ENCODE measurements at regions not wholly inside any gene's neighbourhood (a gene's known extent, or its start where the extent isn't known, plus 50 kb on each side); places are given as distances from the start of the nearest gene placed in this dataset.

DNA sequence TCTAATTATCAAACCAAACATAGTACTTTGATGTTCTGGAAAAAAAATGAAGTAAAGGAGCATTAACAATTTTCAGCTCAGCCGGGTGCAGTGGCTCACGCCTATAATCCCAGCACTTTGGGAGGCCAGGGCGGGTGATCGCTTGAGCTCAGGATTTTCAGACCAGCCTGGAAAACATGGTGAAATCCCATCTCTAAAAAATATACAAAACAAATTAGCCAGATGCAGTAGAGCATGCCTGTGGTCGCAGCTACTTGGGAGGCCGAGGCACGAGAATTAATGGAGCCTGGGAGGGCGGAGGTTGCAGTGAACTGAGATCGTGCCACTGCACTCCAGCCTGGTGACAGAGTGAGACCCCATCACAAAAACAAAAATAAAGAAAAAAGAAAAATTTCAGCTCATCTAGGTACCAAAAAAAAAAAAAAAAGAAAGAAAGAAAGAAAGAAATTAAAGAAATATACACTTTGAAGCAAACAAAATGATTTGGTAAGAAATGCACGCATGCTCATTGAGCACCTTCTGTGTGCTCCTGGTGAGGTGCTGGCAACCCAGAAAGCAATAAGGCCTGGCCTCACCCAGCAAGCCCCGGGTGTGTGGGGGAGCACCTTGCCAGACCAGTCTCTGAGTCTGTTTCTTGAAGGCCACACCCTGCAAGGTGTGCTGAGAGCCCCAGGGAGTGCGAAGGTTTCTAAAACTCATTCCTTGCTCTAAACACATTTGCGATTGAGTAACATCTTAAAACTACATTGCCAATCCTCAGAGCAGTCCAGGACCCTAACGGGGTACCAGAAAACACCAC is 133.5 kb downstream of the TFCP2L1 start:
- Histone ChIP-seq H3K4me1 (ENCODE audit: insufficient read depth, low read length) (peaks cover 19% of the 10 kb centered on the region), H3K27ac (ENCODE audit: low read length) (no peak overlapping the region; the same call in 1 of the 2 replicates), H3K36me3 (ENCODE audit: low read depth, low read length) (no peaks in the 10 kb centered on the region), H2AFZ (ENCODE audit: low read length) (peak overlapping the region; percentile 73), H3K9me3 (ENCODE audit: low read length) (no peaks in the 10 kb centered on the region), H3K27me3 (ENCODE audit: low read length) (no peaks in the 10 kb centered on the region), H3K4me3 (ENCODE audit: low read length) (no peak overlapping the region), H3K4me2 (ENCODE audit: low read length) (peak overlapping the region; percentile 58; the same call in 1 of the 2 replicates), H3K79me2 (ENCODE audit: low read length) (no peaks in the 10 kb centered on the region), H3F3A (ENCODE audit: low read length, unreplicated experiment) (no peaks in the 10 kb centered on the region), H3K9me2 (replicated peaks; ENCODE audit: low read length) (no peaks in the 10 kb centered on the region), H4K20me1 (ENCODE audit: low read length) (no peaks in the 10 kb centered on the region), H3K9ac (ENCODE audit: low read length) (no peak overlapping the region)
- intact Hi-C loops (cut with micrococcal nuclease): no loop called here
- peak; percentile 72 for ATAC-seq
- ChIA-PET CTCF (no interaction called here), POLR2A (ENCODE audit: unreplicated experiment) (no interaction called here)
- BruUV-seq (replicated peaks): no TSS peak
- TF ChIP-seq EZH2 (IDR thresholded peaks at IDR 0.05; ENCODE audit: low read length, unreplicated experiment): no peak
- no peak for TF ChIP-seq EZH2phosphoT487 (IDR thresholded peaks at IDR 0.05; ENCODE audit: borderline replicate concordance, low read length)
- no peak for TF ChIP-seq CTCF (conservative IDR thresholded peaks at IDR 0.05; ENCODE audit: low read depth, low read length)
- peak; percentile 77 for DNase-seq

DNA sequence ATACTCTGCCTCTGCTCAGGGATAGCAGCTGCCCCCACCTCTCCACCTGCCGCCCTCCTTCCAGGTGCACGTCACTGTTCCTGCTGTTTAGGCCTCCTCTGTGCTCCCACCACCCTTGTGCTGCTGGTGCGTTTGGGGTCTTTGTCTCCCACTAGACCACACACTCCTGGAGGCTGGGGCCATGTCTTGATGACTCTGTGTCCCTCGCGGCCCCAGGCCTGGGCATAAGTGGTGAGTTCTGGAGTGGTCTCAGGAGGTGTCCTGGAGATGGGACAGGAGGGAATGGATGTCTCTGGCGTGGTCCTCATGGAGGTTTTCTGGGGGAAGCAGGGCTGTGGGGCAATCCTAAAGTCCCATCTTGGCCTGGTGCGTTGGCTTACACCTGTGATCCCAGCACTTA is 132.1 kb downstream of the TFCP2L1 start:
- H3K27ac ChIP-seq (ENCODE audit: low read length): no peak overlapping the region
- no peak for ATAC-seq
- no peaks in the 10 kb centered on the region for H4K20me1 ChIP-seq (ENCODE audit: low read length)
- no peaks in the 10 kb centered on the region for H3F3A ChIP-seq (ENCODE audit: low read length, unreplicated experiment)
- ChIA-PET CTCF (no interaction called here), POLR2A (ENCODE audit: unreplicated experiment) (no interaction called here)
- TF ChIP-seq EZH2 (IDR thresholded peaks at IDR 0.05; ENCODE audit: low read length, unreplicated experiment) (no peak), EZH2phosphoT487 (IDR thresholded peaks at IDR 0.05; ENCODE audit: borderline replicate concordance, low read length) (no peak), CTCF (conservative IDR thresholded peaks at IDR 0.05; ENCODE audit: low read depth, low read length) (no peak)
- no peaks in the 10 kb centered on the region for H3K36me3 ChIP-seq (ENCODE audit: low read depth, low read length)
- peaks cover 16% of the 10 kb centered on the region for H3K4me1 ChIP-seq (ENCODE audit: insufficient read depth, low read length)
- no peak overlapping the region for H2AFZ ChIP-seq (ENCODE audit: low read length)
- H3K4me2 ChIP-seq (ENCODE audit: low read length): no peak overlapping the region
- no peak overlapping the region for H3K9ac ChIP-seq (ENCODE audit: low read length)
- no peaks in the 10 kb centered on the region for H3K79me2 ChIP-seq (ENCODE audit: low read length)
- intact Hi-C loops (cut with micrococcal nuclease): no loop called here
- H3K9me2 ChIP-seq (replicated peaks; ENCODE audit: low read length): no peaks in the 10 kb centered on the region
- H3K4me3 ChIP-seq (ENCODE audit: low read length): no peak overlapping the region
- BruUV-seq (replicated peaks): no TSS peak
- H3K27me3 ChIP-seq (ENCODE audit: low read length): no peaks in the 10 kb centered on the region
- DNase-seq: no peak
- peaks cover 4% of the 10 kb centered on the region; the same call in 1 of the 2 replicates for H3K9me3 ChIP-seq (ENCODE audit: low read length)

DNA sequence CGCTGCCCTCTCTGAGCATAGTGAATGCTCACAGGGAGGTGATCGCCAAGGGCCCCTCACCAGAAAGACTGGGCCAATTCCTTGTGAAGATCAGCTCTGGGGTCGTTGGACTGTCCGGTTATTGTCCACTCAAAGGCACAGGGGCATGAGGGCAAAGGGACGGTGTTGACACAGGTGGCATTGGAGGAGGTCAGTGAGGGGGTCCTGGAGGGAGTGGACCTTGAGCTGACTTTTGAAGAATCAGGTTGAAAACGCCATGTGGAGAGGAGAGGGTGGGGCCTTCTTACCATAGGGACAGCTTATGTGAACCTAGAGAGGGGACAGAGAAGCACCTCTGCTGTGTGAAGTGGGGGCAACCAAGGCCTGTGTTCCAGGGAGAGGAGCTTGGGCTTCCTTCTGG is 131.5 kb downstream of the TFCP2L1 start:
- ATAC-seq: no peak
- CTCF ChIA-PET: no interaction called here
- H3K9me3 ChIP-seq (ENCODE audit: low read length): peaks cover 8% of the 10 kb centered on the region; the same call in 1 of the 2 replicates

More for the DNA sequence above, 131.5 kb downstream of the TFCP2L1 start:
- H3K27me3 ChIP-seq (ENCODE audit: low read length): no peaks in the 10 kb centered on the region
- H3K4me1 ChIP-seq (ENCODE audit: insufficient read depth, low read length): peaks cover 13% of the 10 kb centered on the region
- H3F3A ChIP-seq (ENCODE audit: low read length, unreplicated experiment): no peaks in the 10 kb centered on the region
- intact Hi-C loops (cut with micrococcal nuclease): no loop called here
- no peaks in the 10 kb centered on the region for H3K79me2 ChIP-seq (ENCODE audit: low read length)
- H3K4me2 ChIP-seq (ENCODE audit: low read length): no peak overlapping the region
- H2AFZ ChIP-seq (ENCODE audit: low read length): no peak overlapping the region
- H3K36me3 ChIP-seq (ENCODE audit: low read depth, low read length): no peaks in the 10 kb centered on the region
- H3K9ac ChIP-seq (ENCODE audit: low read length): no peak overlapping the region
- no peaks in the 10 kb centered on the region for H4K20me1 ChIP-seq (ENCODE audit: low read length)
- TF ChIP-seq EZH2phosphoT487 (IDR thresholded peaks at IDR 0.05; ENCODE audit: borderline replicate concordance, low read length): no peak
- TF ChIP-seq EZH2 (IDR thresholded peaks at IDR 0.05; ENCODE audit: low read length, unreplicated experiment): no peak
- TF ChIP-seq CTCF (conservative IDR thresholded peaks at IDR 0.05; ENCODE audit: low read depth, low read length): no peak
- DNase-seq: no peak
- no TSS peak for BruUV-seq (replicated peaks)
- POLR2A ChIA-PET (ENCODE audit: unreplicated experiment): no interaction called here
- H3K27ac ChIP-seq (ENCODE audit: low read length): no peak overlapping the region
- no peak overlapping the region for H3K4me3 ChIP-seq (ENCODE audit: low read length)
- no peaks in the 10 kb centered on the region for H3K9me2 ChIP-seq (replicated peaks; ENCODE audit: low read length)

Measured in PC-3 (cell line).